Stimulated activated CD4-positive, alpha-beta T cell treated with anti-CD3 and anti-CD28 coated beads, TNF-alpha, amount 100 ng/mL, for 1 hour (primary cell): ENCODE measurements at regions not wholly inside any gene's neighbourhood (a gene's known extent, or its start where the extent isn't known, plus 50 kb on each side); places are given as distances from the start of the nearest gene placed in this dataset.

Experiments used
- DNase-seq, 3 donors: peaks; one replicate each; pipeline ENCODE4 v3.0.0-alpha.2; 2020; ENCODE audit warnings: low read depth in 3 of 3, low spot score in 1 of 3

DNA sequence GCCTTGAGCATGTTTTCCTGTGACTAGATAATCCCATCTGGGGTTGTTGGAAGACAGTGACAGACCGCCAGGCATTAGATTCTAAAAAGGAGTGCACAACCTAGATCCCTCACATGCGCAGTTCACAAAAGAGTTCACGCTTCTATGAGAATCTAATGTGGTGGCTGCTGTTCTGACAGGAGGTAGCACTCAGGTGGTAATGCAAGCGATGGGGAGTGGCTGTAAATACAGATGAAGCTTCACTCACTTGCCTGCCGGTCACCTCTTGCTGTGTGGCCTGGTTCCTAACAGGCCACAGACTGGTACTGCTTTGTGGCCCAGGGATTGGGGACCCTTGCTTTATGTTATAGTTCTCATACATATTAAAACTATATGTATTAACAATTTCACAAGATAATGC is 81.9 kb upstream of the TMLHE start:
- no peak for DNase-seq

GRCh38 chrX:155682834-155683233 is 70.1 kb upstream of the TMLHE start:
- DNase-seq: no peak

GRCh38 chrX:155679715-155680114 is 67.0 kb upstream of the TMLHE start:
- DNase-seq: no peak

GRCh38 chrX:155673338-155673737 is 60.6 kb upstream of the TMLHE start:
- no peak for DNase-seq

- DNase-seq: no peak
These were observed 54.0 kb upstream of the TMLHE start for GRCh38 chrX:155666741-155667140.
